Fibroblast of the conjunctiva (primary cell): ENCODE measurements at regions not wholly inside any gene's neighbourhood (a gene's known extent, or its start where the extent isn't known, plus 50 kb on each side); places are given as distances from the start of the nearest gene placed in this dataset.

Source experiments
- DNase-seq: peaks from one replicate; pipeline ENCODE4 v3.0.0-alpha.2; 2010; ENCODE audit warnings: low read depth

- no peak for DNase-seq
Measured at GRCh38 chr9:7238247-7238637, 480.5 kb downstream of the KDM4C start.

GRCh38 chr9:7237473-7238246, 479.9 kb downstream of the KDM4C start:
- DNase-seq: no peak

DNA sequence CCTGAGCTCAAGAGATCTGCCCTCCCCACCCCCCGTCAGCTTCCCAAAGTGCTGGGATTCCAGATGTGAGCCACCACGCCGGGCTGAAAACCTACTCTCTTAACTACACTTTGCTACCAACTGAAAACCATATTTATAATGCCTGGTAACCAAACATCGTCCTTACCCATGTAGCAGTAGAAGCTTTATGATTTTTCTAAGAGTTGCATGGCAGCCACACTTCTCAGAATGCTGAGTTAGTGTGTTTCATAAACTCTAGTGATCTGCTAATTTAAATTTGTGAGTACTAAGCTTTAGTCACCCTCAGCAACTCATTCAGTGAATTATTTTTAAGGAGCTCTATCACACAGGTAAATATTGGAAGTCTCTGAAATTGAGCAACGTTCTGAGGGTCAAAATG, 478.4 kb downstream of the KDM4C start:
- DNase-seq: no peak

DNA sequence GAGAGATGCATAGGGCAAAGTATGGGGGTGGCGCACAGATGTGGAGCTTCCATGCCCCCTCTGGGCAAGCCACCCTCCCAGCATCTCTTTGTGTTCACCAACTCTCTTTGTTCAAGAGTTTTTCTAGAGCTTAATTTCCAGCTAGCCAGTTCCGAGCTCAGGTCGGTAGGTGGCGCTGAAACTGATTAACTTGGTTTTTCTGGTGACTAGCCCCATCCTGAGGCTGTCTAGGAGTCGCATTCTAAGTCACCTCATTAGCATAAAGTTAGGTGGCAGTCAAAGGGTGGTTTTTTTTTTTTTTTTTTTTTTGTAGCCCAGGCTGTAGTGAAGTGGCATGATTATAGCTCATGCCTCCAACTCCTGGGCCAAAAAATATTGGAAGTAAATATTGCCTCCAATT, 476.4 kb downstream of the KDM4C start:
- no peak for DNase-seq

GRCh38 chr9:7229571-7229970, 471.8 kb downstream of the KDM4C start:
- no peak for DNase-seq

GRCh38 chr9:7228726-7229125, 471.0 kb downstream of the KDM4C start:
- no peak for DNase-seq

- no peak for DNase-seq
Measured at GRCh38 chr9:7227951-7228350, 470.2 kb downstream of the KDM4C start.

DNA sequence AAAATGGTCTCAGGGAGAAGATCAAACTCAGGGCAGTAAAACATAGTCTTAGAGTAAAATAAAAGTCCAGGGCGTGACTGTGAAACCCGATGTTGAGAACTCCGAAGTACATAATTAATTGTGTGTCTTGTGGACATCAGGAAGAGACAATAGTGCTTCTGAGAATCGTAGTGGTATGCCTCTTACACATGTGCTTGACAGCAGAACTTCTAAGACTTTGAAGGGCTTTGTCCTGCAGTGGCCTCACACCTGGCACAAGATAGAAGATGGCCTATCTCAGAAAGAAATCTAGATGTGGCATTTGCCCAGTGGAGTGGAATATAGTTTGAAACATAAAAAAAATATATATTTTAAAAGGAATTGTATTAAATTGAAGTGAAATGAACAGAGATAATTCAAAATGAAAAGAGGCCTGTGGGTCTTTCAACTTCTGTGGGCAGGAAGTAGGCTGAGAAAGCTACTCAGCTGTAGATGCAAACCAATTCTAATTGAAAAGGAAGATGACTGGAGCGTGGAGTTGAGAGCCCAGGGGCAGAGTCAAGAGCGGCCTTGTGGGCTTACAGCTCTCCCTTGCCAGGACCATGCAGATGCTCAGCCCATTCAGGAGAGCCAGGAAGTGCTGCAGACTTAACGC, 468.4 kb downstream of the KDM4C start:
- DNase-seq: no peak
